Thoracic aorta (tissue), 2 donors: ENCODE measurements at regions not wholly inside any gene's neighbourhood (a gene's known extent, or its start where the extent isn't known, plus 50 kb on each side); places are given as distances from the start of the nearest gene placed in this dataset.
"Not testable (repeated sequence)": the region's sequence is repeated elsewhere in the genome, so short reads cannot be mapped to it uniquely, and the experiment has no call there.

Experiments
- ATAC-seq: fragments of 150-250 bp; one replicate; pipeline ENCODE4 v1.8.0; 2017; ENCODE audit warnings: low read depth; ENCODE audit not compliant: insufficient number of reproducible peaks, low FRiP score
- DNase-seq: peaks from one replicate; pipeline ENCODE4 v3.0.0-alpha.2; 2020; ENCODE audit warnings: low spot score
- H3K27ac ChIP-seq, 2 donors: fragments of 200-600 bp; sonication (generic); 1 replicate in 1 of 2; 2 replicates in 1 of 2; pipeline ENCODE4 v1.5.1; 2016; ENCODE audit warnings: mild to moderate bottlenecking in 2 of 2, moderate library complexity in 2 of 2
- H3K27me3 ChIP-seq: fragments of 200-600 bp; sonication (generic); replicated peaks from 2 replicates; pipeline ENCODE4 v1.6.0; 2016; ENCODE audit warnings: mild to moderate bottlenecking; ENCODE audit not compliant: insufficient read depth
- H3K36me3 ChIP-seq: fragments of 200-600 bp; sonication (generic); one replicate; pipeline ENCODE4 v1.5.1; 2016
- H3K4me1 ChIP-seq, 2 donors: fragments of 200-600 bp; sonication (generic); 1 replicate in 1 of 2; 2 replicates in 1 of 2; pipeline versions ENCODE4 v1.5.1 to v1.6.0; 2016; ENCODE audit warnings: low read depth in 2 of 2, mild to moderate bottlenecking in 1 of 2; ENCODE audit not compliant: control insufficient read depth in 1 of 2
- H3K4me3 ChIP-seq: fragments of 200-600 bp; sonication (generic); 2 replicates; pipeline ENCODE4 v1.5.1; 2016; ENCODE audit warnings: mild to moderate bottlenecking
- H3K9me3 ChIP-seq: fragments of 200-600 bp; sonication (generic); 2 replicates; pipeline ENCODE4 v1.5.1; 2016
- TF ChIP-seq, protein P1 (sequence below): fragments of 200-600 bp; sonication (generic); IDR thresholded peaks from one replicate; pipeline ENCODE4 v1.5.1; 2019; ENCODE audit warnings: antibody characterized with exemption

DNA sequence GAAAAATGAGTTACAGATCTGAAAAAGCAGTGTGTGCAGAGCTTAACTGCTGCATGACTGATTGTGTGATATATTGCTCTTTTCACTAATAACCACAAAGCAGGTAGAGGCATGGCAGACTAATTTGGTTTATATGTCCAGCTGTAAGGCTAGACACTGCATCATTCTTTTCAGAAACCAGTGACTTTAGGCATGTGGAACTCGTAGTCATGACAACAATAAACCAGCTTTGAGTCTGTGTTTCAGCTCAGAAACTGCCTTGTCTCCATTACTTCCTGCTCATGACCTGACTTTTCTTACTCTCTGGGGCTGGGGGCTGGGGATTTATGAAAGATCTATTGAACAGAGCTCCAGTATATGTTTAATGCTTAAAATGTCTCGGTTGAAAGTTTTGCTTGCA is 146.8 kb upstream of the LRIG3 start:
- TF ChIP-seq, protein P1, sequence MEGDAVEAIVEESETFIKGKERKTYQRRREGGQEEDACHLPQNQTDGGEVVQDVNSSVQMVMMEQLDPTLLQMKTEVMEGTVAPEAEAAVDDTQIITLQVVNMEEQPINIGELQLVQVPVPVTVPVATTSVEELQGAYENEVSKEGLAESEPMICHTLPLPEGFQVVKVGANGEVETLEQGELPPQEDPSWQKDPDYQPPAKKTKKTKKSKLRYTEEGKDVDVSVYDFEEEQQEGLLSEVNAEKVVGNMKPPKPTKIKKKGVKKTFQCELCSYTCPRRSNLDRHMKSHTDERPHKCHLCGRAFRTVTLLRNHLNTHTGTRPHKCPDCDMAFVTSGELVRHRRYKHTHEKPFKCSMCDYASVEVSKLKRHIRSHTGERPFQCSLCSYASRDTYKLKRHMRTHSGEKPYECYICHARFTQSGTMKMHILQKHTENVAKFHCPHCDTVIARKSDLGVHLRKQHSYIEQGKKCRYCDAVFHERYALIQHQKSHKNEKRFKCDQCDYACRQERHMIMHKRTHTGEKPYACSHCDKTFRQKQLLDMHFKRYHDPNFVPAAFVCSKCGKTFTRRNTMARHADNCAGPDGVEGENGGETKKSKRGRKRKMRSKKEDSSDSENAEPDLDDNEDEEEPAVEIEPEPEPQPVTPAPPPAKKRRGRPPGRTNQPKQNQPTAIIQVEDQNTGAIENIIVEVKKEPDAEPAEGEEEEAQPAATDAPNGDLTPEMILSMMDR = no peak
- DNase-seq (no peak), ATAC-seq (no peak)
- no peak overlapping the region for H3K4me3 ChIP-seq
- H3K27ac ChIP-seq = no peak overlapping the region
- no peaks in the 10 kb centered on the region for H3K36me3 ChIP-seq
- H3K4me1 ChIP-seq = peaks cover 0 to 4% of the 10 kb centered on the region in 2 donors
- H3K27me3 ChIP-seq = no peaks in the 10 kb centered on the region
- no peaks in the 10 kb centered on the region for H3K9me3 ChIP-seq

GRCh38 chr12:59066445-59066844 is 146.1 kb upstream of the LRIG3 start:
- no peaks in the 10 kb centered on the region for H3K9me3 ChIP-seq
- DNase-seq (no peak), ATAC-seq (no peak)
- no peaks in the 10 kb centered on the region for H3K27me3 ChIP-seq
- no peak overlapping the region for H3K27ac ChIP-seq
- H3K4me1 ChIP-seq = peaks cover 0 to 4% of the 10 kb centered on the region in 2 donors
- no peak overlapping the region for H3K4me3 ChIP-seq
- H3K36me3 ChIP-seq = no peaks in the 10 kb centered on the region
- TF ChIP-seq, protein P1 = no peak

GRCh38 chr12:59059088-59059935 is 139.0 kb upstream of the LRIG3 start:
- TF ChIP-seq, protein P1 = no peak
- no peaks in the 10 kb centered on the region for H3K27me3 ChIP-seq
- no peak for DNase-seq
- H3K4me3 ChIP-seq = no peak overlapping the region
- no peaks in the 10 kb centered on the region for H3K36me3 ChIP-seq
- peaks cover 0 to 6% of the 10 kb centered on the region in 2 donors for H3K4me1 ChIP-seq
- no peaks in the 10 kb centered on the region for H3K9me3 ChIP-seq
- no peak overlapping the region for H3K27ac ChIP-seq
- ATAC-seq = no peak

DNA sequence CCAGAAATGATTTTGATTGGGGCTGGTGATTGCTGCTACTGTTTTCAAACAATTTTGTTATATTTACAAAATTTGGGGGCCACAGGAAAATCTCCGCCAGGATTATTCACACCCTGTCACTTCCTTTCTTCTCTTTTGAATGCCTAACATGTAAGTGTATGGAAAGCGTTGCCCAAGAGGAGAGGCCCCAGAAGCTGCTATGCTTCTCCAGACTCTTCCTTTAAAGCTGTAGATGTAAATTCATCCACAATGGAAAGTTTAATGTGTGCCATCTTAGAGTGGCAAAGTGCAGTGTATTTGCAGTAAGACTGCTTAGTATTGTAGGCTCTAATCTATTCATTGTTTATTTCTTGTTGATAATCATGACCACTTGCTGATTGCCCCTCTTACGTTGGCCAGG is 136.7 kb upstream of the LRIG3 start:
- TF ChIP-seq, protein P1 = no peak

GRCh38 chr12:59055204-59055860 is 135.0 kb upstream of the LRIG3 start:
- TF ChIP-seq, protein P1 = no peak
- DNase-seq = no peak
- no peaks in the 10 kb centered on the region for H3K9me3 ChIP-seq

More for the DNA sequence above, 136.7 kb upstream of the LRIG3 start:
- Histone ChIP-seq H3K36me3 (no peaks in the 10 kb centered on the region), H3K4me3 (no peak overlapping the region), H3K27me3 (no peaks in the 10 kb centered on the region), H3K9me3 (no peaks in the 10 kb centered on the region), H3K27ac (no peak overlapping the region), H3K4me1 (peaks cover 0 to 6% of the 10 kb centered on the region in 2 donors)
- DNase-seq = no peak
- ATAC-seq = no peak

DNA sequence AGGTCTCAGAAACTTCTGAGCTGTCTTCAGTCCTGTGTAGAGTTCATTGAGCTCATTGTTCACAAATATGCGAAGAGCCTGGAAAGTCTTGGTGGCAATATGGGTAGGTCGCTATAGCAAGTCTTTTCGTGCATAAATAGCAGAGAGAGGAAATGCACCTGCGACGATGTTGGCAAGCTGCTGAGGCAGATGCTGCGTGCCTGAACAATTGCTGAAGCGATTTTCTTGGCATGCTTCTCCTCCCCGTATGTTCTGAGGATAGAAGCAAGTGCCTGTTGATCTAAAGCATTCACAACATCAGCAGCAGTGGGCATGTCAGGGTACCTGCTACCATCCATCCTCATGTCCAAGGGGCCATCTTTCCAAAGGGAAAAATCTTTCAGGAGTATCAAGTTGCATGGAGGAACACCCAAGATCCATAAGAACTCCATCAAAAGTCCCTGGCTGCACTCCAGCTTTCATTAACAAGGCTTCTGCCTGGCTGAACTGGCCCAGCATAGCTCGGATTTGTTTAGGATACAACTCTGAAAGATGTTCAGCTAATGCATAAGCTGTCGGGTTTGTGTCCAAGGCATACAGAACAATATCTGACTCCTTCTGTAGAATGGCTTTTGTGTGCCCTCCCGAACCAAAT is 133.1 kb upstream of the LRIG3 start:
- H3K4me3 ChIP-seq, H3K9me3 ChIP-seq, ATAC-seq, H3K27ac ChIP-seq, H3K4me1 ChIP-seq, H3K27me3 ChIP-seq, H3K36me3 ChIP-seq, DNase-seq: not testable (repeated sequence)

More at GRCh38 chr12:59055204-59055860, 135.0 kb upstream of the LRIG3 start:
- H3K4me3 ChIP-seq = no peak overlapping the region
- peaks cover 0 to 6% of the 10 kb centered on the region in 2 donors for H3K4me1 ChIP-seq
- no peak overlapping the region for H3K27ac ChIP-seq
- peak; percentile 90 for ATAC-seq
- H3K27me3 ChIP-seq = no peaks in the 10 kb centered on the region
- H3K36me3 ChIP-seq = no peaks in the 10 kb centered on the region
